Amniotic epithelial cell (primary cell): ENCODE measurements at regions not wholly inside any gene's neighbourhood (a gene's known extent, or its start where the extent isn't known, plus 50 kb on each side); places are given as distances from the start of the nearest gene placed in this dataset.
"Not testable (repeated sequence)": the region's sequence is repeated elsewhere in the genome, so short reads cannot be mapped to it uniquely, and the experiment has no call there.

Experiments
- DNase-seq: peaks from one replicate; pipeline ENCODE4 v3.0.0-alpha.2; 2010; ENCODE audit warnings: low read depth

- no peak for DNase-seq
Measured at GRCh38 chr2:194946826-194947225, 710.2 kb upstream of the SLC39A10 start.

- no peak for DNase-seq
Measured at GRCh38 chr2:194938066-194938465, 719.0 kb upstream of the SLC39A10 start.

GRCh38 chr2:194927489-194927888, 729.5 kb upstream of the SLC39A10 start:
- no peak for DNase-seq

GRCh38 chr2:194926873-194927272, 730.2 kb upstream of the SLC39A10 start:
- DNase-seq, result no peak

GRCh38 chr2:194925742-194926141, 731.3 kb upstream of the SLC39A10 start:
- DNase-seq, result no peak

GRCh38 chr2:194917519-194917918, 739.5 kb upstream of the SLC39A10 start:
- DNase-seq, result no peak

GRCh38 chr2:194915485-194915884, 741.5 kb upstream of the SLC39A10 start:
- no peak for DNase-seq

GRCh38 chr2:194907569-194907968, 749.5 kb upstream of the SLC39A10 start:
- DNase-seq, result no peak

GRCh38 chr2:194896871-194897270, 760.2 kb upstream of the SLC39A10 start:
- no peak for DNase-seq

GRCh38 chr2:194883711-194884110, 773.3 kb upstream of the SLC39A10 start:
- no peak for DNase-seq

GRCh38 chr2:194870974-194871535, 786.0 kb upstream of the SLC39A10 start:
- DNase-seq, result no peak

GRCh38 chr2:194867328-194867727, 789.7 kb upstream of the SLC39A10 start:
- DNase-seq, result no peak

GRCh38 chr2:194854941-194855340, 802.1 kb upstream of the SLC39A10 start:
- DNase-seq, result no peak

GRCh38 chr2:194842871-194843270, 814.2 kb upstream of the SLC39A10 start:
- DNase-seq, result no peak

GRCh38 chr2:194834371-194834770, 822.7 kb upstream of the SLC39A10 start:
- DNase-seq, result not testable (repeated sequence)

GRCh38 chr2:194826241-194826640, 830.8 kb upstream of the SLC39A10 start:
- DNase-seq, result no peak

GRCh38 chr2:194824450-194824849, 832.6 kb upstream of the SLC39A10 start:
- no peak for DNase-seq

GRCh38 chr2:194822657-194823056, 834.4 kb upstream of the SLC39A10 start:
- DNase-seq, result no peak

- no peak for DNase-seq
Measured at GRCh38 chr2:194822097-194822496, 834.9 kb upstream of the SLC39A10 start.

GRCh38 chr2:194819367-194819766, 837.7 kb upstream of the SLC39A10 start:
- no peak for DNase-seq

- no peak for DNase-seq
Measured at GRCh38 chr2:194815475-194815874, 841.6 kb upstream of the SLC39A10 start.

GRCh38 chr2:194802589-194802988, 854.4 kb upstream of the SLC39A10 start:
- no peak for DNase-seq

GRCh38 chr2:194787071-194787470, 870.0 kb upstream of the SLC39A10 start:
- not testable (repeated sequence) for DNase-seq

GRCh38 chr2:194771394-194771793, 885.6 kb upstream of the SLC39A10 start:
- DNase-seq, result not testable (repeated sequence)

GRCh38 chr2:194769030-194769429, 888.0 kb upstream of the SLC39A10 start:
- DNase-seq, result no peak
